Effector memory CD8-positive, alpha-beta T cell (primary cell): ENCODE measurements at regions not wholly inside any gene's neighbourhood (a gene's known extent, or its start where the extent isn't known, plus 50 kb on each side); places are given as distances from the start of the nearest gene placed in this dataset.
"Not testable (repeated sequence)": the region's sequence is repeated elsewhere in the genome, so short reads cannot be mapped to it uniquely, and the experiment has no call there.

Source experiments
- ATAC-seq: fragments of 150-1000 bp; cut with Tn5 transposase; replicated peaks from 2 replicates; pipeline ENCODE4 v1.10.0; 2021; ENCODE audit warnings: mild to moderate bottlenecking, moderate library complexity
- DNase-seq, 3 experiments: peaks; one replicate each; pipeline ENCODE4 v3.0.0; 2021
- H3K27ac Mint-ChIP-seq, 2 donors: one replicate each; pipeline ENCODE4 v1.8.0; 2022; ENCODE audit warnings: mild to moderate bottlenecking in 2 of 2, mixed read lengths in 2 of 2, moderate library complexity in 2 of 2
- H3K27me3 Mint-ChIP-seq, 2 donors: one replicate each; pipeline ENCODE4 v1.8.0; 2022; ENCODE audit warnings: mixed read lengths in 2 of 2
- H3K36me3 Mint-ChIP-seq: one replicate; pipeline ENCODE4 v1.8.0; 2022; ENCODE audit warnings: mild to moderate bottlenecking, moderate library complexity, mixed read lengths; ENCODE audit not compliant: insufficient read depth
- H3K4me1 Mint-ChIP-seq, 2 donors: one replicate each; pipeline ENCODE4 v1.8.0; 2022; ENCODE audit warnings: low read depth in 2 of 2, mixed read lengths in 2 of 2
- H3K4me3 Mint-ChIP-seq, 2 donors: one replicate each; pipeline ENCODE4 v1.8.0; 2022; ENCODE audit warnings: mild to moderate bottlenecking in 2 of 2, mixed read lengths in 2 of 2, moderate library complexity in 2 of 2
- H3K9me3 Mint-ChIP-seq, 2 donors: one replicate each; pipeline ENCODE4 v1.8.0; 2022; ENCODE audit warnings: mixed read lengths in 2 of 2

- ATAC-seq (no peak), DNase-seq (no peak)
- Mint-ChIP-seq H3K27ac (no peak overlapping the region), H3K9me3 (no peaks in the 10 kb centered on the region), H3K4me3 (no peak overlapping the region), H3K27me3 (peaks cover 16 to 26% of the 10 kb centered on the region in 2 donors), H3K36me3 (no peaks in the 10 kb centered on the region), H3K4me1 (no peaks in the 10 kb centered on the region)
Measured at GRCh38 chr22:47357493-47357892, 595.0 kb downstream of the TBC1D22A start.

- DNase-seq (no peak), ATAC-seq (no peak)
- Mint-ChIP-seq H3K36me3 (no peaks in the 10 kb centered on the region), H3K27me3 (peaks cover 20 to 29% of the 10 kb centered on the region in 2 donors), H3K27ac (no peak overlapping the region), H3K9me3 (no peaks in the 10 kb centered on the region), H3K4me1 (no peaks in the 10 kb centered on the region), H3K4me3 (no peak overlapping the region)
Measured at GRCh38 chr22:47357086-47357485, 594.6 kb downstream of the TBC1D22A start.

- H3K4me3 Mint-ChIP-seq: no peak overlapping the region
- H3K9me3 Mint-ChIP-seq: peaks cover 0 to 5% of the 10 kb centered on the region in 2 donors
- H3K4me1 Mint-ChIP-seq: no peaks in the 10 kb centered on the region
- H3K27ac Mint-ChIP-seq: no peak overlapping the region
- ATAC-seq (no peak), DNase-seq (no peak)
- peaks cover 26 to 34% of the 10 kb centered on the region in 2 donors for H3K27me3 Mint-ChIP-seq
- no peaks in the 10 kb centered on the region for H3K36me3 Mint-ChIP-seq
Measured at GRCh38 chr22:47356511-47357011, 594.1 kb downstream of the TBC1D22A start.

GRCh38 chr22:47355776-47356510, 593.5 kb downstream of the TBC1D22A start:
- H3K4me1 Mint-ChIP-seq: no peaks in the 10 kb centered on the region
- no peak for ATAC-seq

GRCh38 chr22:47355388-47355725, 592.9 kb downstream of the TBC1D22A start:
- no peaks in the 10 kb centered on the region for H3K36me3 Mint-ChIP-seq
- no peak overlapping the region for H3K4me3 Mint-ChIP-seq
- H3K4me1 Mint-ChIP-seq: no peaks in the 10 kb centered on the region
- H3K9me3 Mint-ChIP-seq: peaks cover 0 to 7% of the 10 kb centered on the region in 2 donors
- H3K27ac Mint-ChIP-seq: no peak overlapping the region
- DNase-seq: no peak
- H3K27me3 Mint-ChIP-seq: peaks cover 32 to 38% of the 10 kb centered on the region in 2 donors
- no peak for ATAC-seq

More at GRCh38 chr22:47355776-47356510, 593.5 kb downstream of the TBC1D22A start:
- H3K4me3 Mint-ChIP-seq: no peak overlapping the region
- DNase-seq: no peak
- H3K27me3 Mint-ChIP-seq: peaks cover 32 to 38% of the 10 kb centered on the region in 2 donors
- no peak overlapping the region for H3K27ac Mint-ChIP-seq
- H3K36me3 Mint-ChIP-seq: no peaks in the 10 kb centered on the region
- H3K9me3 Mint-ChIP-seq: peaks cover 0 to 7% of the 10 kb centered on the region in 2 donors

DNA sequence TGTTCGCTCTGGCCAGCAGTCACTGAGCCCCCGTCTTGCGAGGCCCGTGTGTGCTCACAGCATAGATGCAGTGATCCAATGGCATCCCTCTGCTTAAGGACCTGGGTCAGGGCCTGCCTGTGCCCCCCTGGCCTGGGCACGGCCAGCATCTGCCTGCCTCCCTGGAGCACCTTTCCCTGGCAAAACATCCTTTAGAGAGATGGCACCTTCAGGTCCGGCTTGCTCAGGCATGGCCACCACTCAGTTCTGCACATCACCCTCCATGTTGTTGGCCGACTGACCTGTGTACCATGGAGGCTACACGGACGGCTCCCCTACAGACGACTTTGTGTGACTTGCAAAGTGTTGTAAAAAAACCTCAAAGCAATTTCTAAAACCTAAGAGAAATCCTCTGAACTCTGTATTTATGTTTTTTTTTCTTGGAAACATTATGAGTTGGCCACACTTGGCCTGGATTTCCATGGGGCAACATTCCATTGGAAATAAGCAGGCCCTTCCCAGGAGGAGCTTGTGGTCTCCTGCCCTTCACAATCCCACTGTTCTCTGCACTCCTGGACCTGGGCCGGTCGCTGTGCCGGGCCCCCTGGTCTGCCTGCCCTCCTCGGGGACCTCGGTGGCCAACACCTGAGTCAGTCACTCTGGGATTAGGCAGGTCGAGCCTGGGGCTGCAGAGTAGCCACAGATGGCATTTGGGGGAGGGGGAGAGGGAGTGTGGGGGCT, 592.4 kb downstream of the TBC1D22A start:
- peaks cover 0 to 7% of the 10 kb centered on the region in 2 donors for H3K9me3 Mint-ChIP-seq
- no peak overlapping the region for H3K27ac Mint-ChIP-seq
- H3K27me3 Mint-ChIP-seq: peaks cover 32 to 35% of the 10 kb centered on the region in 2 donors
- ATAC-seq (no peak), DNase-seq (no peak)
- H3K4me3 Mint-ChIP-seq: no peak overlapping the region
- H3K4me1 Mint-ChIP-seq: no peaks in the 10 kb centered on the region
- H3K36me3 Mint-ChIP-seq: no peaks in the 10 kb centered on the region

DNA sequence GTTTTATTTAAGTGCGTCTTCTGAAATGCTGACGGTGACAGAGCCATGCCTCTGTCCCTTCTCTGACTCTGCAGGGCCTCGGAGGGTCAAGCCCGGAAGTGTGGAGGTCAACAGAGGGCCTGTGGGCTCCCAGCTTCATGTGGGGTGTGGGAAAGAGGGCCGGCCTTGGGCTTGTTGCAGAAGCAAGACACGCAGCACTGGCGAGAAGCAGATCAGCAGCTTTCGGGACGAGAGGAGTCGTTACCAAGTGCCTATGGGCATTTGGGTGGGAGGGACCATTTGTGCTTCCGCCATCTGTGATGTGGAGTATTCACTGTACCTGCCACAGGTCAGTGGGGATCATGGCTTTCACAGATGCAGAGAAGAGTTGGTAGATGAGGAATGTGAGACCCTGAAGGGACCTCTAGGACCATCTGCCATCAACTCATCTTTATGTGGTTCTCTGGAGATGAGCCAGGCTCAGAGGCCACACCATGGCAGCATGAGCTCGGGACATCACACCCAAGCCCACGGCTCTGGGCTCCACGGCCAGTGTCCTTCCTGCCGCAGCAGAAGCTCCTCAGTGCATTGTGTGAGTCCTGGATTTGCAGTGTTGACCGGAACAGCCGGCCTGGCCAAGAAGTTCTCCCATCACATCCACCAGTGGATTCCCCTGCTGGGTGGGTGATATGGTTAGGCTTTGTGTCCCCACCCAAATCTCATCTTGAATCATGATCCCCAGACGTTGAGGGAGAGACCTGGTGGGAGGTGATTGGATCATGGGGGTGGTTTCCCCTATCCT, 590.7 kb downstream of the TBC1D22A start:
- no peak for DNase-seq
- Mint-ChIP-seq H3K27me3 (peaks cover 32 to 43% of the 10 kb centered on the region in 2 donors), H3K4me1 (no peaks in the 10 kb centered on the region), H3K36me3 (no peaks in the 10 kb centered on the region), H3K27ac (no peak overlapping the region), H3K4me3 (no peak overlapping the region), H3K9me3 (peaks cover 0 to 7% of the 10 kb centered on the region in 2 donors)
- ATAC-seq: no peak

- DNase-seq (no peak), ATAC-seq (no peak)
- Mint-ChIP-seq H3K27ac (no peak overlapping the region), H3K36me3 (no peaks in the 10 kb centered on the region), H3K4me1 (no peaks in the 10 kb centered on the region), H3K27me3 (peaks cover 32 to 43% of the 10 kb centered on the region in 2 donors), H3K4me3 (no peak overlapping the region), H3K9me3 (peaks cover 0 to 7% of the 10 kb centered on the region in 2 donors)
Measured at GRCh38 chr22:47351836-47352579, 589.6 kb downstream of the TBC1D22A start.

GRCh38 chr22:47346287-47346686, 583.8 kb downstream of the TBC1D22A start:
- H3K4me1 Mint-ChIP-seq, H3K27ac Mint-ChIP-seq: not testable (repeated sequence)

DNA sequence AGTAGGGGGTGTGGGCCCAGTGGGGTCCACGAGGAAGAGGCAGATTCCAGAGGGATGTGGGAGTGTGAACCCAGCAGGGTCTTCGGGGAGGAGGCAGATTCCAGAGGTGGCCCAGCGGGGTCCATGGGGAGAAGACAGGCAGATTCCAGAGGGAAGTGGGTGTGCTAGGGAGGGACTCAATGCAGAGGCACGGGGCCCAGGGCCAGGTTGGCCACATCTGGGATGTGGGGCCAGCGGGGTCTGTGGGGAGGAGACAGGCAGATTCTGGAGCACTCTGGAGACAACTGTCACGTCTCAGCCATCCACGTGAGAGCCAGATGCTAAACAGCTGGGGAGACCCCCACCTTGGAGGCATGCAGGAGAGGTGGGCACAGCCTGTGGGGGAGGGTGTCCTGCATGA, 582.6 kb downstream of the TBC1D22A start:
- Mint-ChIP-seq H3K27me3 (peaks cover 43 to 47% of the 10 kb centered on the region in 2 donors), H3K4me1 (no peaks in the 10 kb centered on the region), H3K36me3 (no peaks in the 10 kb centered on the region), H3K4me3 (no peak overlapping the region), H3K9me3 (no peaks in the 10 kb centered on the region), H3K27ac (no peak overlapping the region)
- no peak for DNase-seq
- no peak for ATAC-seq

More at GRCh38 chr22:47346287-47346686, 583.8 kb downstream of the TBC1D22A start:
- H3K9me3 Mint-ChIP-seq, H3K4me3 Mint-ChIP-seq, ATAC-seq, H3K36me3 Mint-ChIP-seq, DNase-seq: not testable (repeated sequence)
- peaks cover 41 to 46% of the 10 kb centered on the region in 2 donors for H3K27me3 Mint-ChIP-seq

- DNase-seq: no peak
- no peak overlapping the region for H3K27ac Mint-ChIP-seq
- no peaks in the 10 kb centered on the region for H3K9me3 Mint-ChIP-seq
- H3K36me3 Mint-ChIP-seq: no peaks in the 10 kb centered on the region
- H3K4me3 Mint-ChIP-seq: no peak overlapping the region
- ATAC-seq: no peak
- H3K4me1 Mint-ChIP-seq: no peaks in the 10 kb centered on the region
- peaks cover 48 to 50% of the 10 kb centered on the region in 2 donors for H3K27me3 Mint-ChIP-seq
Measured at GRCh38 chr22:47344414-47344813, 582.0 kb downstream of the TBC1D22A start.

GRCh38 chr22:47343611-47344010, 581.2 kb downstream of the TBC1D22A start:
- H3K27ac Mint-ChIP-seq: no peak overlapping the region
- DNase-seq: no peak
- H3K4me3 Mint-ChIP-seq: no peak overlapping the region
- no peak for ATAC-seq
- H3K36me3 Mint-ChIP-seq: no peaks in the 10 kb centered on the region
- peaks cover 40 to 53% of the 10 kb centered on the region in 2 donors for H3K27me3 Mint-ChIP-seq
- H3K9me3 Mint-ChIP-seq: no peaks in the 10 kb centered on the region
- H3K4me1 Mint-ChIP-seq: no peaks in the 10 kb centered on the region

DNA sequence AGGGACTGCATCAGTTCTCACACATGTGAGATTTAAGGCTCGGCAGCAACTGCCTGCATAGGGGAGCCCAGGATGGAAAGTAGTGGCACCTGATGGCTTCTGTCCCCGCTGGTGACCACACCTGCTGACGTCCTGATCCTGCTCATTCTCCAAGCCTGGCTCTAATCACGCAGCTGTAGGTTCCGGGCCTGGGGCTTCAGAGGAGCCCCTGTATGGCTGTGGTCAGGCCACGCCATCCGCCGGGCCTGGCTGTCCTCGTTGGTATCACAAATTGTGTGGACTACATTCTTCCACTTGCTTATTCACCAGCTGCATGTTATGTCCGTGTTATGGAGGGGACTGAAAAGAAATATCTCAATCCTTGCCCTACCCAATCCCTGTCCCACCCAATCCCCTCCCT, 580.0 kb downstream of the TBC1D22A start:
- Mint-ChIP-seq H3K4me1 (peaks cover 0 to under 1% of the 10 kb centered on the region in 2 donors), H3K27me3 (peaks cover 39 to 53% of the 10 kb centered on the region in 2 donors), H3K4me3 (no peak overlapping the region), H3K36me3 (no peaks in the 10 kb centered on the region), H3K27ac (no peak overlapping the region), H3K9me3 (no peaks in the 10 kb centered on the region)
- DNase-seq: no peak
- ATAC-seq: no peak
